ENCODE measurements at regions not wholly inside any gene's neighbourhood (a gene's known extent, or its start where the extent isn't known, plus 50 kb on each side); places are given as distances from the start of the nearest gene placed in this dataset.

GRCh38 chr10:28077889-28078288, 79.0 kb upstream of the ODAD2 start:
- Histone ChIP-seq H3K36me3 (no peaks in the 10 kb centered on the region), H3K4me3 (no peak overlapping the region), H3K4me1 (ENCODE audit: insufficient read depth) (no peaks in the 10 kb centered on the region), H3K27me3 (no peaks in the 10 kb centered on the region), H3K27ac (no peak overlapping the region), H3K9me3 (no peaks in the 10 kb centered on the region)
- intact Hi-C loops (cut with DNase I) = no loop called here
- no peak for TF ChIP-seq EP300 (IDR thresholded peaks at IDR 0.05)
- no peak for TF ChIP-seq POLR2A (IDR thresholded peaks at IDR 0.05)
- TF ChIP-seq, protein P1, sequence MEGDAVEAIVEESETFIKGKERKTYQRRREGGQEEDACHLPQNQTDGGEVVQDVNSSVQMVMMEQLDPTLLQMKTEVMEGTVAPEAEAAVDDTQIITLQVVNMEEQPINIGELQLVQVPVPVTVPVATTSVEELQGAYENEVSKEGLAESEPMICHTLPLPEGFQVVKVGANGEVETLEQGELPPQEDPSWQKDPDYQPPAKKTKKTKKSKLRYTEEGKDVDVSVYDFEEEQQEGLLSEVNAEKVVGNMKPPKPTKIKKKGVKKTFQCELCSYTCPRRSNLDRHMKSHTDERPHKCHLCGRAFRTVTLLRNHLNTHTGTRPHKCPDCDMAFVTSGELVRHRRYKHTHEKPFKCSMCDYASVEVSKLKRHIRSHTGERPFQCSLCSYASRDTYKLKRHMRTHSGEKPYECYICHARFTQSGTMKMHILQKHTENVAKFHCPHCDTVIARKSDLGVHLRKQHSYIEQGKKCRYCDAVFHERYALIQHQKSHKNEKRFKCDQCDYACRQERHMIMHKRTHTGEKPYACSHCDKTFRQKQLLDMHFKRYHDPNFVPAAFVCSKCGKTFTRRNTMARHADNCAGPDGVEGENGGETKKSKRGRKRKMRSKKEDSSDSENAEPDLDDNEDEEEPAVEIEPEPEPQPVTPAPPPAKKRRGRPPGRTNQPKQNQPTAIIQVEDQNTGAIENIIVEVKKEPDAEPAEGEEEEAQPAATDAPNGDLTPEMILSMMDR (IDR thresholded peaks at IDR 0.05) = no peak
- WGBS, 3 donors = 86 to 90% (median 89%) methylated on average over 4 of the region's 4 CpGs
- no peak for DNase-seq

DNA sequence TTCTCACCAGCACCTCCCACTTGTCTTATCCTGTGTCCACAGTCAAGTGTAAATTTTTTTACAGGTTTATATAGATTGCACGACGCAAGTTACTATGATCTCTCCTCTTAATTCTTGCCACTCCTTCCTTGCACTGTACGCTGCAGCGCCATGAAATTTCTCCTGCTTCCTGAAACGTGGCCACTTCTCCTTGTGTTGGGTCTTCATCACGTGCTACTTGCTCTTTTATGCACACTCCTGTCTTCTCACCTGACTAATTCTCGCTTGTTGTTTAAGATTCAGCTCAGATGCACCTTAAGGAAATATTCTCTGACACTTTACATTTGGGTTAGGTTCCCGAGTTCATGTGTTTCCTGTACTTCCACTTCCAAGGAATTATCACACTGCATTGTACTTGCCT, 76.5 kb upstream of the ODAD2 start:
- H3K27ac ChIP-seq = no peak overlapping the region
- no peak for DNase-seq
- intact Hi-C loops (cut with DNase I) = no loop called here
- H3K9me3 ChIP-seq = no peaks in the 10 kb centered on the region
- no peak for TF ChIP-seq EP300 (IDR thresholded peaks at IDR 0.05)
- TF ChIP-seq, protein P1 (IDR thresholded peaks at IDR 0.05) = no peak
- no peak for TF ChIP-seq POLR2A (IDR thresholded peaks at IDR 0.05)
- no peaks in the 10 kb centered on the region for H3K27me3 ChIP-seq
- H3K36me3 ChIP-seq = no peaks in the 10 kb centered on the region
- WGBS, 3 donors = 95 to 97% (median 97%) methylated on average over 8 of the region's 8 CpGs
- H3K4me1 ChIP-seq (ENCODE audit: insufficient read depth) = no peaks in the 10 kb centered on the region
- H3K4me3 ChIP-seq = no peak overlapping the region

- no peak overlapping the region for H3K4me3 ChIP-seq
Observed at GRCh38 chr10:28072573-28072972, 73.7 kb upstream of the ODAD2 start.

GRCh38 chr10:28060031-28060607, 61.2 kb upstream of the ODAD2 start:
- DNase-seq = no peak

More at GRCh38 chr10:28072573-28072972, 73.7 kb upstream of the ODAD2 start:
- TF ChIP-seq EP300 (IDR thresholded peaks at IDR 0.05) = no peak
- TF ChIP-seq, protein P1 (IDR thresholded peaks at IDR 0.05) = no peak
- no peak for TF ChIP-seq POLR2A (IDR thresholded peaks at IDR 0.05)
- Histone ChIP-seq H3K36me3 (no peaks in the 10 kb centered on the region), H3K27me3 (no peaks in the 10 kb centered on the region), H3K9me3 (no peaks in the 10 kb centered on the region), H3K27ac (no peak overlapping the region), H3K4me1 (ENCODE audit: insufficient read depth) (no peaks in the 10 kb centered on the region)
- intact Hi-C loops (cut with DNase I) = no loop called here
- DNase-seq = no peak
- 91 to 96% (median 91%) methylated on average over 1 of the region's 1 CpG for WGBS, 3 donors

More at GRCh38 chr10:28060031-28060607, 61.2 kb upstream of the ODAD2 start:
- 74 to 86% (median 74%) methylated on average over 5 of the region's 5 CpGs for WGBS, 3 donors
- Histone ChIP-seq H3K4me1 (ENCODE audit: insufficient read depth) (no peaks in the 10 kb centered on the region), H3K9me3 (no peaks in the 10 kb centered on the region), H3K27ac (no peak overlapping the region), H3K4me3 (no peak overlapping the region), H3K27me3 (no peaks in the 10 kb centered on the region), H3K36me3 (no peaks in the 10 kb centered on the region)
- intact Hi-C loops (cut with DNase I) = no loop called here
- TF ChIP-seq, protein P1 (IDR thresholded peaks at IDR 0.05) = no peak
- TF ChIP-seq EP300 (IDR thresholded peaks at IDR 0.05) = no peak
- TF ChIP-seq POLR2A (IDR thresholded peaks at IDR 0.05) = no peak
